ENCODE measurements at regions not wholly inside any gene's neighbourhood (a gene's known extent, or its start where the extent isn't known, plus 50 kb on each side); places are given as distances from the start of the nearest gene placed in this dataset.
"Not testable (repeated sequence)": the region's sequence is repeated elsewhere in the genome, so short reads cannot be mapped to it uniquely, and the experiment has no call there.

DNA sequence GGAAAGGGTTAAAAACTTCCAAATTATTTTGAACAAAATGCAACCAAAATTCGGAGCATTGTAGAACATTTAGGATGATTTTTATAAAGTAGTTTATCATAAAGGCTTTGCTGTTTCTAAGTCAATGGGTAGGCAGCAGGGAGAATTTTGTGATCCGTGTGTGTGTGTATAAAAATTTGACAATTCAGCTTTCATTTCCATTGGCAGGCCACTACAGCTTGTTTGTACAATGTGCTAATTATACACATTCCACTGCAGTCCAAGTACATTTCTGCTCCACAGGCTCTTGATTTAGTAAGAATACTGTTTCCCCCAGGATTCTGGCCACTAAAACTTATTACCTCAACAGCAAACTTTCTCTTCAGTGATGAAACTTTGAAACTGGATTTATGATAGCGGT is 71.8 kb upstream of the LTBP1 start:
- no peak for DNase-seq (ENCODE audit: extremely low read depth, low read depth)
- TF ChIP-seq, protein P1, sequence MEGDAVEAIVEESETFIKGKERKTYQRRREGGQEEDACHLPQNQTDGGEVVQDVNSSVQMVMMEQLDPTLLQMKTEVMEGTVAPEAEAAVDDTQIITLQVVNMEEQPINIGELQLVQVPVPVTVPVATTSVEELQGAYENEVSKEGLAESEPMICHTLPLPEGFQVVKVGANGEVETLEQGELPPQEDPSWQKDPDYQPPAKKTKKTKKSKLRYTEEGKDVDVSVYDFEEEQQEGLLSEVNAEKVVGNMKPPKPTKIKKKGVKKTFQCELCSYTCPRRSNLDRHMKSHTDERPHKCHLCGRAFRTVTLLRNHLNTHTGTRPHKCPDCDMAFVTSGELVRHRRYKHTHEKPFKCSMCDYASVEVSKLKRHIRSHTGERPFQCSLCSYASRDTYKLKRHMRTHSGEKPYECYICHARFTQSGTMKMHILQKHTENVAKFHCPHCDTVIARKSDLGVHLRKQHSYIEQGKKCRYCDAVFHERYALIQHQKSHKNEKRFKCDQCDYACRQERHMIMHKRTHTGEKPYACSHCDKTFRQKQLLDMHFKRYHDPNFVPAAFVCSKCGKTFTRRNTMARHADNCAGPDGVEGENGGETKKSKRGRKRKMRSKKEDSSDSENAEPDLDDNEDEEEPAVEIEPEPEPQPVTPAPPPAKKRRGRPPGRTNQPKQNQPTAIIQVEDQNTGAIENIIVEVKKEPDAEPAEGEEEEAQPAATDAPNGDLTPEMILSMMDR (IDR thresholded peaks at IDR 0.05; ENCODE audit: low read depth, low read length), result no peak

DNA sequence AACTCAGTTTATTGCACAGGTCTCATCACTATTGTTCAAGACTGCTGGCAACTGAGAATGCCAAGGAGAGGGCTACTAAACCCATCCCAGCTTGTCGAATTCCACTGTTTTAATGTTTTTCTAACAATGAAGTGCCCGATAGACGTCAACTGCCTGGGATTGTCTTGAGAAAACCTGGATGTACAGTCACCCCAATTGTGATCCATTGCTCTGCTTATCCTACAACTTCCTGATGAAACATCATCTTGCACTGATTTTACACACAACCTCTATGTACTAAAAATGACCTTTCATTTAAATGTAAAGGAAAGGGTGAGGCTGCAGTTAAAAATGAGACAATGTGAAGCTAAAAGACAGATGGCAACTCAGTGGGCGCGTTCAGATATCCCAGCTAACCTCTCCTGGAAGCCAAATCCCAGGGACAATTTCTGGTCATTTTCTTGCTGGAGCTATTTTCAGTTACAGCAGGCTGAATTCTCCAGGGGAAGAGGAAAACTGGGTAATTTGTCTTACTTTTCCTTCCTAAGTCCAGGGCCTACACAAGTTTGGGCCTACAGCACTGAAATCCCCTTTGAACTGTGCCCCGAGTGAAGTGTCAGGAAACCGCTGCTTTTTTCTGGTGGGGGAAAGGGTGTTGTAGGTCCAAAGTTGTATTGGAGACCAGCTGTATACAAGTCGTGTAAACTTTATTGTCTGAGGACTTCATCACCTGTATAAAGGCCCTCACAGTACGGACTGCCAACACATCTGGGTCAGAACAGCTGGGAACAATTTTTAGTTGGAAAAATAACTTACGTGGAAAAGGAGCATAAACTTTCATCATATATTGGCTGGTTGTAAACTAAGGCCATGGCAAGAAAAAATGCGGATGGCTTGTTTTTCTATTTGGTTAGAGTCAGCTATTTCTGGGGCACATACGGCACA is 68.9 kb upstream of the LTBP1 start:
- TF ChIP-seq, protein P1 (IDR thresholded peaks at IDR 0.05; ENCODE audit: low read depth, low read length), result no peak
- no peak for DNase-seq (ENCODE audit: extremely low read depth, low read depth)

GRCh38 chr2:32879943-32880342 is 66.8 kb upstream of the LTBP1 start:
- DNase-seq (ENCODE audit: extremely low read depth, low read depth), result not testable (repeated sequence)

DNA sequence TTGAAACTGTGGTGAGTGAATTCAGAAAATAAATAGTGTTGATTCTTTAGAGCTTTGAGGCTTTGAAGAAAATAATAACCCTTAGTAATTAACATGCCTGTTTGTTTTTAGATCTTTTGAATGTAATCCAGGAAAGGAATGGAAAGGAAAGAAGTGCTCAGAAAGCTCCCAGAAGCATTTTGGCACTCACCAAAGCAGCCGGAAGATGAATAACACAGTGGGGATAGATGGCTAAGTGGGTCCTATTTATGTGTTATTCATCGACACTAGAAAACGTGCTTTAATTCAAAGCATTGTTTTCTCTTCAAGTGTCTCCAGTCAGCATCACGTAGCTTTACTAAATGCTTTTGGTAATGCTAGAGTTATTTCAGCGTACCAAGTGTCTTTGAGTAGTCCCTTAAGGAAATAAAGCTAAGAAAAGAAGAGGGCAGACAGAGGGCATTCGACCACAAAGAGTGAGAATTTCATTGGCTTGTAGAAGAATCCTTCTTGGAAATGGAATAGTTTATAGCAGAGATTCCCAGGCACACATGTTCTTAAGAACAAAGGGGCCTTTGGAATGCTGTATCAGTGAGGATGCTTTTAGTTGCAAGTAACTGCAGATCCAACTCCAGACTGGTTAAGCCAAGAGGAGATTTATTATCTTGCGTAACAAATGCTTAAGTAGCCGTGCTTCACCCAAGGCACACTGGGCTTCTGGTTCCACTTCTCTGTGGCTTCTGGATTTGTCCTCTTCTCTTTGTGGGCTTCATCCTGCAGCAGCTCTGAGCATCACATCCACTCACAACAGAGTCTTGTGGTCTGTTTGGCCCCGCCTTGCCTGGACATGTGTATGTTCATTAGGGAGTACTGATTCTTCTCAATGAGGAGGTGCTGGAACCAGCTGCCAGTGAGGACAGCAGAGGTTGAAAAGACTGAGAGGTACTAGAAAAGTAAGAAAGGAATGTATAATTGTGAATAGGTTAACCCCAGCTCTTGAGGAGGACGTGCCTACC is 63.6 kb upstream of the LTBP1 start:
- TF ChIP-seq, protein P1 (IDR thresholded peaks at IDR 0.05; ENCODE audit: low read depth, low read length), result no peak
- peak; percentile 29 for DNase-seq (ENCODE audit: extremely low read depth, low read depth)

DNA sequence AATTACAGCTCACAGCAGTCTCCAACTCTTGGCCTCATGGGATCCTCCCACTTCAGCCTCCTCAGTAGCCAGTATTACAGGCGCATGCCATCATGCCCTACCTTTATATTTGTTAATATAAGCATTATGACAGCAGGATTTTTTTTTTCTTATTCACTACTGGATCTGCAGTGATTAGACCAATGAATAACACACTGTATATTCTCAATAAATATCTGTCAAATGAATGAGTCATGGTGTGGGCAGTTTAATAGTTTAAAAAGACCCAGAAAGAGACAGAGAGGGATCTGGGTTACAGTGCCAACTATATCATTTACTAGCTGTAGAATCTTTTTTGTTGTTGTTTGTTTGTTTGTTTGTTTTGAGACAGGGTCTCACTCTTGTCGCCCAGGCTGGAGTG is 62.4 kb upstream of the LTBP1 start:
- TF ChIP-seq, protein P1 (IDR thresholded peaks at IDR 0.05; ENCODE audit: low read depth, low read length), result no peak
- DNase-seq (ENCODE audit: extremely low read depth, low read depth), result no peak

GRCh38 chr2:32886397-32887055 is 60.2 kb upstream of the LTBP1 start:
- not testable (repeated sequence) for DNase-seq (ENCODE audit: extremely low read depth, low read depth)

GRCh38 chr2:32887125-32887524 is 59.6 kb upstream of the LTBP1 start:
- TF ChIP-seq, protein P1 (IDR thresholded peaks at IDR 0.05; ENCODE audit: low read depth, low read length), result no peak
- no peak for DNase-seq (ENCODE audit: extremely low read depth, low read depth)
